IPS-NIHi7 (cell line): ENCODE measurements at regions not wholly inside any gene's neighbourhood (a gene's known extent, or its start where the extent isn't known, plus 50 kb on each side); places are given as distances from the start of the nearest gene placed in this dataset.
"Not testable (repeated sequence)": the region's sequence is repeated elsewhere in the genome, so short reads cannot be mapped to it uniquely, and the experiment has no call there.

ENCODE experiments used
- DNase-seq: peaks from one replicate; pipeline ENCODE4 v3.0.0; 2012; ENCODE audit warnings: mixed read lengths; ENCODE audit errors: extremely low spot score

DNA sequence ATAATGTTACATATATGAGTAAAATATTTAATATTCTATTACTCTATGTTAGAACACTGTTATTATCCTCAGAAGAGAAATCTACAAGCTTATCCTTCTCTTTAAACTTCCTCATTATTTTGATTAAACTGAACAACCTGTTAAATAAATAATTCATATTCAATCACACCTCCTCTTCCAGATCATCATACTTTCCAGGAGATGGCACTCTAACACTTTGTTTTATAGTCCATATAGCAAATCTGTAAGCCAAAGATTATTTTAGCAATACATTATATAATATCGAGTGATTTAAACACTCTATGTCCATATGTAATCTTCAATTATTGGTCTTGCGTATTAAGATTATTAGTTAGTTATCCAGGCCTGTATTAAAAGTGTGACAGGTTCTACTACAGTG, 694.1 kb downstream of the ANKRD7 start:
- DNase-seq: no peak

DNA sequence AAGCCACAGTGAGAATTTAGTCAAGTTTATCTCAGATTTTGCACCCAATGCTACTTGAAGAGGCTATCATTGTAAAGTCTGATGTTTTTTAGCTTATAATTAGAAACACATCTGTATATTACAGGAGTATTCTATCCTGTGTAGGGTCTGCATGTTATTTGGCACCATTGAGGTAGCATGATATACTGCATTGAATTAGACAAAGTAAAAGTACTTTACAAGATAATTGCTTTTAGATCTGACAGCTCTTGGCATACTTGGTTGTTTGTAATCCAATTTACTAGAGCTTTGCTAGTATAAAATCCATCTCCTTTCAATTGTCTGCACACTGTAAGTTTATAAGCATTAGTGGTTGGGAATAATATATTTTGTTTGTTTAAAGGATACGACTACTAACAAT, 714.3 kb downstream of the ANKRD7 start:
- DNase-seq: no peak

DNA sequence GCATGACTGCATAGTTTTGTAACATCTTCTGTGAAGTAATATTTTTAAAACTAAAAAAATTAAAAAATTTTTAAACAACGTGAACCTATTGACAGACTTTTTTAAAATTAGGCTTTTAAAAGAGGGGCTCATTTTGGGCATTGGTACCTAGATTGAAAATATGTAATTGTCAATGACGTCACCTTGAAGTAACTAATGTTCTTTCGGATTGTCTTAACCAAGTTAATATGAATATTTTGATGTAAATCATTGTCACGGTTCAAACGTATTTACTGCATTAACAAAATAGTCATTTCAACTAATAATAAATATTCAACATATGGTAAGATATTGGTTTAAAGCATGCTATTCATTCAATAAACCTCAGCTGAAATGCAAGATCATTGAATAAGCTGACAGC, 719.8 kb downstream of the ANKRD7 start:
- no peak for DNase-seq

DNA sequence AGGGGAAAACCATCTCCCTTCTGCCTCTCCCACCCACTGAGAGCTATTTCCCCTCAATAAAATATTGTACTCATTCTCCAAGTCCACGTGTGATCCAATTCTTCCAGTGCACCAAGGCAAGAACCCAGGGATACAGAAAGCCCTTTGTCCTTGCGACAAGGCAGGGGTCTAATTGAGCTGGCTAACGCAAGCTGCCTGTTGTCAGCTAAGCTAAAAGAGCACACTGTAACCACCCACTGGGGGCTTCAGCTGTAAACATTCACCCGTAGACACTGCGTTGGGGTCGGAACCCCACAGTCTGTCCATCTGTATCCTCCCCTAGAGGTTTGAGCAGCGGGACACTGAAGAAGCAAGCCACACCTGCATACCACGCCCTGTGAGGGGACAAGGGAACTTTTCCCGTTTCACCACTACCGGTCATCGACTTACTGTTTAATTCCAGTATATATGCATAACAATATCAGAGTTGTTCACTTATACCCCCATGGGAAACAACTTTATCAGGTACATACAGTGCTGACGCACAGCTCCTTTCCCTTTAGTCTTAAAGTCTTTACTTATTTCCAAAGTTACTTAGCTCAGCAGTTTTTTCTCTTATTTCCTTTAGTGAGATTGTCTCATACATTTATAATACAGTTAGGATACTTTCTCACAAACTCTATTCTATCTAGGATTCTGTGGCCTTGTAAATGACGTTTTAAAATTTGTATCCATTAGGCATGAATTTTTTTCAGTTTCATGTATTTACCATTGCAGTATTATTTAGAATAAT, 721.6 kb downstream of the ANKRD7 start:
- DNase-seq: no peak

DNA sequence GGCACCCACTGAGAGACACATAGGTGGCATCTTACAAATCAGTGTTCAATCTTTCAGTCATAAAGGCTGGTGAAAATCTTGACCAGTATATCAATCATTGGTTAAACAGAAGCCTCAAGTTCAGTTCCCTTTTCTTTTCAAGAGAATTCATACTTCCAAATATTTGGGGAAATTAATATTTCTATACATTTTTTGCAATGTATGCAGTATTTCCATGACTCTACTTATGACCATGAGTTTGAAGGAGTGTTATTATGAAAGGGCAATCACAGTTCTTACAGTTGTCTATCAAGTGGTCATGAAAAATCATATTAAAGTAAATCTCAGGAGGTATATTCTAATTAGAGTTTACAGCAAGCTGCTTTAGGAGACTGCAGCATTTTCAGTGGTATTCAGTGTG, 724.0 kb downstream of the ANKRD7 start:
- DNase-seq: no peak

DNA sequence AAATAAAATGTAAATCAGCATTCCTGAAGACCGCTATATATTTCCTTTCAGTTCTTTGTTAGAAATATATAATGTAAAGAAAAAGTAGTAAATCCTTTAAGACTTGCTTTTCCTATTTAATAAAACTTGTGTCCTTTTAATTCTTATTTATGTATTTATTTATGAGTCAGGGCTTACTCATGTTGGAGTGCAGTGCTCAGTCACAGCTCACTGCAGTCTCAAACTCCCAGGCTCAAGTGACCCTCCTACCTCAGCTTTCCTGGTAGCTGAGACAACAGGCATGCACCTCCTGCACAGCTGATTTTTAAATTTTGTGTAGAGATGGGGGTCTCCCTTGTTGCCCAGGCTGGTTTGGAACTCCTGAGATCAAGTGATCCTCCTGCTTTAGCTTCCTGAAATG, 724.5 kb downstream of the ANKRD7 start:
- no peak for DNase-seq

DNA sequence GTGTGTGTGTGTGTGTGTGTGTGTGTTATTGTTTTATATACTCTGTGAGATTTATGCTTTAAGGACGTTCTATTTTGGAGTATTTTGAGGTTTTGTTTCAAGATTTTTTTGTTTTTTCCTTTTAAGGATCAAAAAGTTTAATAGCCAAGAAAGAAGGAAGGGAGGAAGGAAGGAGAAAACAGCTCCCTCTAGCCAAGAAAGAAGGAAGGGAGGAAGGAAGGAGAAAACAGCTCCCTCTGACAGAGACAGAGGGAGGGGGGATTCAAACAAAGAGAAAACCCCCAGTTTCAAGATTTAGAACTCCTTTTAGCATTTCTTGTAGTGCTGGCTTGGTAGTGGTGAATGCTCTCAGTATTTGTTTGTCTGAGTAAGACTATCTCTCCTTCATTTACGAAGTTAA, 731.8 kb downstream of the ANKRD7 start:
- DNase-seq: not testable (repeated sequence)

DNA sequence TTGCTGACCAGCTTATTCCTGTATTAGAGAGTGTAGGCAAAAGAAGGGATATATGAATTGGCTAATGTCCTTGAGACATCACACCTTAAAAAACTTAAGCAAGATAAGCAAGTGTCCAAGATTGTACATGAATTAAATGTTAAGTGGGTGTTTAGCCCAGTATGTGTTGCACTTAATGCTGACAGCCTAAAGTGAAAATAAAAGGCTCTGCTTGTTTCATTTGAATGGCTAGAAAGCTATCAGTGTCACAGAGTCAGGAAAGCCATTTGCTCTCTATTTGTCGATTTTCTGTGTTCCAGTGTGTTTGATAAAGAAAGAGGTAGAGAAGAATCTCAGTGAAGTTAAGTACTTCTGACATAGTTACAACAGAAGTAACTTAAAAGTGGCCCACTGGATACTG, 744.9 kb downstream of the ANKRD7 start:
- DNase-seq: no peak

DNA sequence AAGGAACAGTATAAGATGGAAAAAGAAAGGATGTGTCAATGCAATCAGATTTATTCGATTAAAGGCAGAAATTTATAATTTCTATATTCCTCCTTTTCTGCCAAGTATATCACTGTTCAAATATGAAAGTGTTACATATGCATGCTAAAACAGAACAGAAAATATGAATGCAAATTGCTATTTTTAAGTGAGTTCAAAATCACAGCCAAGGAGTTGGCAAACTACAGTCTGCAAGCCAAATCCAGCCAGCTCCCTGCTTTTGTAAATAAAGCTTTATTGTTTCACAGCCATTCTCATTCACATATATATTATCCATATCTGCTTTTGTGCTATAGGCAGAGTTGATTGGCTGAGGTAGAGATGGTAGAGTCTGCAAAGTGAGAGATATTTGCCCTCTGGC, 747.2 kb downstream of the ANKRD7 start:
- DNase-seq: no peak

DNA sequence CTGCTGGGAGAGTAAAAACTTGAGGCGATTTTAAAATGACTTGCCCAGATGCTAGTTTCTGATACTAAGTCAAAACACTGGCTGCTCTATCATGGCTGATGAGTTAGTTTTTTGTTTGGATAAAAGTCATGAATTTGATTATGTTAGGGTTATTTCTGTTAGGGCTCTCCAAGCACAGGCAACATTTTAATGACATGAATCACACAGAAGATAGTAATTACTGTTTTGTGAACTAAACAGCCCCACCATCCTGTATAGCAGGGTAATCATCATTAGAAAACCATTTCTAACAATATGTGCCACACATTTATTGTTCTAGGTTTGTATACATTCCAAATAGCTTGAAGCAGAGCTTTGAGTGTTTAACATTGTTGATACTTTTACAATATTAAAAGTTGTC, 750.3 kb downstream of the ANKRD7 start:
- DNase-seq: no peak

DNA sequence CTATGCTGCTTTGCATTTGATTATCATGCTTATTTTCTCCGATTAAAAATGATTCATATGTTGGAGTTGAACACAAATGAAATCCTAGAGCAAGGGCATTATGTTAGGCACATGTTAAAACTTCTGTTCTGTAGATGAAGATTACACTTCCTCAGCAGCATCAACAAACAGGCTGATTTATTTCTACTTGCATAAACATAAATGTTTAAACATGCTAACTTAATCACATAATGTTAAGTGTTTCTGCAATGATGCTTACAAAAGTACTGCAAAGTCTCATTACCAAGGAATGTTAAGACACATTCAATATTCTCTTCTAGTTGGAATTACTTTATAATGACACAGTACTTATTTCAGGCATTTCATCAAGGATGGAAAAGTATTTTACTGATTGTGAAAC, 770.8 kb downstream of the ANKRD7 start:
- DNase-seq: no peak

DNA sequence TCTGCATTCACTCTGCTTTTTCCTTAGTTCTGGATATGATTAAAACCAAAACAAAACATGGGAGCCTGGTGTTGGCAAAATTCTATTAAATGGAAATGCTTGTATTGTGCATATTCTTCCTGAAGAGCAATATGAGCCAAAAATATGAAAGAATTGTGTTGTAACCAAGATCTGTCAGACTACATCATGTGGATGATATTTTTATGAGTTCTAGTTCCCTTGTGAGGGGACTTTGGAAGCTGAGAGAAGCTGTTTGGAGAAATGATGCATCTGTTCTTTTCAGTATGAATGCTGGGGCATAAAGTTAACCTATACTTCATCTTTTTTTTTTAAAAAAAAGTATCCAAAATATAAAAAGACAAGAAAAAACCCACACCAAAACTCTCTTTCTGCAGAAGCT, 782.7 kb downstream of the ANKRD7 start:
- no peak for DNase-seq

DNA sequence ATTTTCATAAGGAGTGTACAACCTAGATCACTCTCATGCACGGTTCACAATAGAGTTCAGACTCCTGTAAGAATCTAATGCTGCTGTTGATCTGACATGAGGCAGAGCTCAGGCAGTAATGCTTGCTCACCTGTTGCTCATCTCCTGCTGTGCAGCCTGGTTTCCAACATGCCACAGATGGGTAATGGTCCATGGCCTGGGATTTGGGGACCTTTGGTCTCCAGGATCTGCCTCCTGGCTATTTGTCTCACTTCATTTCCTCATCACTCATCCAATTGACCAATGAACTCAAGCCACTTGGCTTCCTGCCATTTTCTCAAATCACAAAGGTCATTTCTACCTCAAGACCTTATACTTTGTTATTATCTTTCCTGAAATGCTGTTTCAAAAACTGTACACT, 786.1 kb downstream of the ANKRD7 start:
- DNase-seq: no peak

DNA sequence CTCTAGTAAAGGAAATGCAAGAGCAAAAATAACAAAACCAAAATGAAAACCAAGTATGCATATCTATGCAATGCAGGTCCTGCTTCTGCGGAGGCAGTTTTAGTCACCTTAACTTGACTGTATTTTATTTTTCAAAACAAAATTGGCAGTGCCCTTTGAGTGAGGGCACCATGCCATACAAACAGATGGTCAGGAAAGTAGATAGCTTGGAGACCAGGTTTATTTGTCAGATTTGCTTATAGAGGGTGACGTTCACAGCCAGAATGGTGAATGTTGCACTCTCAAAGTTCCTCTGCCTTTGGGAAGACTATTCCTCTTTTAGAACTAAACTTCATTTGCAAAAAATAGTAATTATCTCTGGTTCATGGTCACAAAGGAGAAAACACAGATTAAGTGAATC, 801.9 kb downstream of the ANKRD7 start:
- DNase-seq: no peak

DNA sequence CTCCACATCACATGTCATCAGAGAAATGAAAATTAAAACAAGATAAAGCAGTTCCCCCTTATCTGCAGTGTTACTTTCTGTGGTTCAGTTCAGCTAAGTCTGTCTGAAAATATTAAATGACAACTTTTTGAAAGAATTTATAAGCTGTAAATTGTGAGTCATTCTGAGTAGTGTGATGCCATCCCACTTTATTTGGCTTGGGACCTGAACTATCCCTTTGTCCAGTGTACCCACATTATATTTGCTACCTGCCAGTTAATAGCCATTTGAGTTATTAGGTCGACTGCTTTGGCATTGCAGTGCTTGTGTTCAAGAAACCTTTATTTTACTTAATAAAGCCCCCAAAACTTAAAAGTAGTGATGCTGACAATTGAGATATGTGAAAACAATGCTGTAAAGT, 804.2 kb downstream of the ANKRD7 start:
- DNase-seq: no peak

DNA sequence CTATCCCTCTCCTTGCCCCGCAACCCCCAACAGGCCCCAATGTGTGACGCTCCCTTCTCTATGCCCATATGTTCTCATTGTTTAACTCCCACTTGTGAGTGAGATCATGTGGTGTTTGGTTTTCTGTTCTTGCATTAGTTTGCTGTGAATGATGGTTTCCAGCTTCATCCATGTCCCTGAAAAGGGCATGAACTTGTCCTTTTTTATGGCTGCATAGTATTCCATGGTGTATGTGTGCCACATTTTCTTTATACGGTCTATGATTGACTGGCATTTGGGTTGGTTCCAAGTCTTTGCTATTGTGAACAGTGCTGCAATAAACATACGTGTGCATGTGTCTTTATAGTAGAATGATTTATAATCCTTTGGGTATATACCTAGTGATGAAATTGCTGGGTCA, 807.6 kb downstream of the ANKRD7 start:
- not testable (repeated sequence) for DNase-seq

DNA sequence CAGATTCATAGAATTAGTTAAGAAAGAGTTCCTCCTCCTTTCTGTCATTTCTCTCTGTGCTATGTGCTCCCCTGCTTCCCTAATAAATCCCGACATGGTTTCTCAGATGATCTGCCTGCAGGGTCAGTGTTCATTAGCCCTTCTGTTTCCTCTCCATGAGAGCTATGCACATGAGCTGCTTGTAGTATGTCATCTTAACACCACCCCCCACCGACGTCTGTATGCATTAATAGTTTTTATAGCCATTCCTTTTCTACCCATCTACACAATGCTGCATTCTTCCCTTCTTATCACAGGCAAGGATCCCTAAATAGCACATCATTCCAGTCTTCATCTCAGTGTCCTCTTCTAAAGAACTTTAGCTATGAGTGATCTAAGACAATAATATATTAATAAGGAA, 809.1 kb downstream of the ANKRD7 start:
- no peak for DNase-seq

DNA sequence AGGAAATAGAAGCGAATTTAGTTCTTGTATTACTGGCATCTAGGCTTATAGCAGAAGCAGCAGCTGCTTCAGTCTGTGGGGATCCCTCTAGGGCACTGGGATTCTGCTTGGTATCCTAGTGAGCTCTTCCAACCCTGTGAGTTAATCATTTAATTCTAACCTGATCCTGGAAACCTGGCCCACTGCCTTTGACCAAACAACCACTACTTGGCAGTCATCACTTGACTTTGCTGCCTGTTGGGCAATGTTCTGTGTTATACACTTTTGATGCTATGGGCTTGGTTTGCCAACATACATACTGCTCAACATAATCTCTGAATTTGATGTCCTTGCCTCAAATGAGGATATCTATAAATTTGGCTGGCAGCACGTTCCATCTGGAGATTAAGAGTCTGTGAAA, 813.4 kb downstream of the ANKRD7 start:
- no peak for DNase-seq

DNA sequence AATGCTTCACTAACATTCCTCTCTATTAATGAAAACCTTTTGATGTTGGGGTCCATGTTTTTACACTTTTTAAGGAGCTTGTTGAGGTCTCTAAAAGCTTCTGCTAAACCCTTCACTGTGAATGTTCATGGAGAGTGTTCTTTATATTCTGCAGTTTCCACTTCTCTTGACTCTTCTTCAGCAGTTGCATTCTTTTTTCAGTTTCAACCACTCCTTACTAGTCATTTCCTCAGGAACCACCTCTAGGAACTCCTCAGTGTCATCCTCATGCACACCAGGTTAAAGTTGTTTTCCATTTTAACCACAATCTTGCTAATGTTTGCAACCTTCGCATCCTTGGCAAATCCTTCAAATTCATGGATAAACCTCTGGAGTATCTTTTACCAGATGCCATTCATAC, 821.6 kb downstream of the ANKRD7 start:
- DNase-seq: no peak

DNA sequence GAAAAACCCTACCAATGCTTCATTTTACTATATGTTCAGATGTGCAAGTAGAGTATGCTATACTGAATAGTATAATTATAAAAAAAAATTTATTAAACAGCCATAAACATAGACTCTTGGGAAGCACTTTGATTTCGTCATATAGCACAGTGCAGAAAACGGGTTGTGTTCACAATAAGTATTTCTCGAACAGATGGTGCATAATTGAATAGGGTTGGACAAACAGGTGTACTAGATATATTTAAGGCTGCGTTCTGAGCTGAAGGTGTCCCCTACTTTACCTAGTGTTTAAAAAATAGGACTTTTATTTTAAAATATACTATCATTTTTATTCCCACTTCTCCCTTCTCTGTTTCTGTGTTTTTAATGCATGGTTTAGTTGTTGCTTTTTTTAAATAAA, 841.5 kb downstream of the ANKRD7 start:
- no peak for DNase-seq

DNA sequence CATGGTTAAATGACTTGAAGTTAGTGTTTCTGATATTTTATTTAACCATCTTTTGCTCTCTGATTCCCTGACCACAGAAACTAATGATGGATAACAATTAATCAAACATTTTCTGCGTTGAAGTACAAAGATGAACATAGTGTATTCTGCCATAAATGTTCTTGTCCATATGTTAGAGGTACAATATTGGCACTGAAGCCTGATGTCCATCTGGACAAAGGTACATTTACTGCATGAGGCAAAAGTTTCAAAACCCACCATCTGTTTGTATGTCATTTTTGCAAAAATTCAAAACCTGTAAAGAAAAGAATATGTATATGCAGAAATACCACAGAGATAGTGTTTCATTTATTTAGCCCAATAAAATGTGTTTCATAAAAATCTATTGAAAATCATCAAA, 861.5 kb downstream of the ANKRD7 start:
- DNase-seq: no peak

DNA sequence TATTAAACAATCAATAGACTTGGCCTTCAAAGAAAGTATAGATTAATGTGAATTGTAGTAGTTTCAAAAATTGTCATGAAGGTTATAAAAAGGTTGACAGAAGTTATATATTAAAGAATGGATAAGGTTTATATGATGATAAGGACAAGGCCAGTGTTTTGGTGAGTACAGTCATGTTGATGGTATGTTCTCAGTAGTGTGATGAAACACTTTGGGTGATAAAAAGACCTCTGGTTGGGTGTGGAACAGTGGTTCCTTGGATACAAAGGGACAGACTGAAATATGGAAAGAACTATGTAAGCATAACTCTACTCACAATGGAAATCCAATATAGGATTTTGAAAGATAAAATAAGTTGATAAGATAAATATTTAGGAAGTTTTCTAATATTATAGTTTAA, 866.3 kb downstream of the ANKRD7 start:
- no peak for DNase-seq

DNA sequence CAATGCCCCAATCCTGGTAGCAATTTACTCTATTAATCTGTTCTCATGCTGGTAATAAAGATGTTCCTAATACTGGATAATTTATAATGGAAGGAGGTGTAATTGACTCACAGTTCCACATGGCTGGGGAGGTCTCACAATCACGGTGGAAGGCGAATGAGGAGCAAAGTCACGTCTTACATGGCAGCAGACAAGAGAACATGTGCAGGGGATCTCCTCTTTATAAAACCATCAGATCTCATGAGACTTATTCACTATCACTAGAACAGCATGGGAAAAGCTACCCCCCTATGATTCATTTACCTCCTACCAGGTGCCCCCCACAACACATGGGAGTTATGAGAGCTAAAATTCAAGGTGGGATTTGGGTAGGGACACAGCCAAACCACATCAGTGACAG, 872.2 kb downstream of the ANKRD7 start:
- DNase-seq: no peak

DNA sequence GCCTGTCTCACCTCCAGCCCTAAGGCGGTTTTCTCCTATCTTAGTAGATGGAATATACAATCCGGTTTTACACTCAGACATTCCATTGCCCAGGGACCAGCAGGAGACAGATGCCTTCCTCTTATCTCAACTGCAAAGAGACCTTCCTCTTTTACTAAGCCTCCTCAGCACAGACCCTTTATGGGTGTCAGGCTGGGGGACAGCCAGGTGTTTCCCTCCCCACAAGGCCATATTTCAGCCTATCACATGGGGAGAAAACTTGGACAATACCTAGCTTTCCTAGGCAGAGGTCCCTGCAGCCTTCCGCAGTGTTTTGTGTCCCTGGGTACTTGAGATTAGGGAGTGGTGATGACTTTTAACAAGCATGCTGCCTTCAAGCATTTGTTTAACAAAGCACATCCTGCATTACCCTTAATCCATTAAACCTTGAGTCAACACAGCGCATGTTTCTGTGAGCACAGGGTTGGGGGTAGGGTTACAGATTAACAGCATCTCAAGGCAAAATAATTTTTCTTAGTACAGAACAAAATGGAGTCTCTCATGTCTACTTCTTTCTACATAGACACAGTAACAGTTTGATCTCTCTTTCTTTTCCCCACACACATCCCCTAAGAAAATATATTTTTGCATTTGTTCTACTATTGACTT, 876.2 kb downstream of the ANKRD7 start:
- DNase-seq: not testable (repeated sequence)
